ENCODE measurements at regions not wholly inside any gene's neighbourhood (a gene's known extent, or its start where the extent isn't known, plus 50 kb on each side); places are given as distances from the start of the nearest gene placed in this dataset.
"Not testable (repeated sequence)": the region's sequence is repeated elsewhere in the genome, so short reads cannot be mapped to it uniquely, and the experiment has no call there.

GRCh38 chr2:91742973-91743490 is 3051.6 kb downstream of the RPIA start:
- not testable (repeated sequence) for H3K4me3 ChIP-seq (ENCODE audit: low read depth in 1 of 2, low read length in 1 of 2); H3K4me1 ChIP-seq (ENCODE audit: control insufficient read depth in 1 of 2, insufficient read depth in 1 of 2, low read depth in 1 of 2, low read length in 1 of 2); H3K27ac ChIP-seq; H3K9me3 ChIP-seq; H3K36me3 ChIP-seq
- peaks cover 39% of the 10 kb centered on the region for H3K27me3 ChIP-seq

- H3K36me3 ChIP-seq; H3K4me1 ChIP-seq (ENCODE audit: control insufficient read depth in 1 of 2, insufficient read depth in 1 of 2, low read depth in 1 of 2, low read length in 1 of 2); H3K27ac ChIP-seq; H3K4me3 ChIP-seq (ENCODE audit: low read depth in 1 of 2, low read length in 1 of 2); H3K9me3 ChIP-seq: not testable (repeated sequence)
- H3K27me3 ChIP-seq, result peaks cover 47% of the 10 kb centered on the region
These were observed 3052.4 kb downstream of the RPIA start for GRCh38 chr2:91743910-91744309.

- H3K4me1 ChIP-seq (ENCODE audit: control insufficient read depth in 1 of 2, insufficient read depth in 1 of 2, low read depth in 1 of 2, low read length in 1 of 2); H3K27ac ChIP-seq; H3K4me3 ChIP-seq (ENCODE audit: low read depth in 1 of 2, low read length in 1 of 2); H3K36me3 ChIP-seq; H3K9me3 ChIP-seq: not testable (repeated sequence)
- peaks cover 55% of the 10 kb centered on the region for H3K27me3 ChIP-seq
These were observed 3053.2 kb downstream of the RPIA start for GRCh38 chr2:91744700-91745141.

- Histone ChIP-seq H3K9me3 (no peaks in the 10 kb centered on the region), H3K27me3 (peaks cover 60% of the 10 kb centered on the region), H3K4me3 (ENCODE audit: low read depth in 1 of 2, low read length in 1 of 2) (no peak overlapping the region), H3K27ac (no peak overlapping the region), H3K4me1 (ENCODE audit: control insufficient read depth in 1 of 2, insufficient read depth in 1 of 2, low read depth in 1 of 2, low read length in 1 of 2) (no peaks in the 10 kb centered on the region), H3K36me3 (no peaks in the 10 kb centered on the region)
- TF ChIP-seq, protein P1, sequence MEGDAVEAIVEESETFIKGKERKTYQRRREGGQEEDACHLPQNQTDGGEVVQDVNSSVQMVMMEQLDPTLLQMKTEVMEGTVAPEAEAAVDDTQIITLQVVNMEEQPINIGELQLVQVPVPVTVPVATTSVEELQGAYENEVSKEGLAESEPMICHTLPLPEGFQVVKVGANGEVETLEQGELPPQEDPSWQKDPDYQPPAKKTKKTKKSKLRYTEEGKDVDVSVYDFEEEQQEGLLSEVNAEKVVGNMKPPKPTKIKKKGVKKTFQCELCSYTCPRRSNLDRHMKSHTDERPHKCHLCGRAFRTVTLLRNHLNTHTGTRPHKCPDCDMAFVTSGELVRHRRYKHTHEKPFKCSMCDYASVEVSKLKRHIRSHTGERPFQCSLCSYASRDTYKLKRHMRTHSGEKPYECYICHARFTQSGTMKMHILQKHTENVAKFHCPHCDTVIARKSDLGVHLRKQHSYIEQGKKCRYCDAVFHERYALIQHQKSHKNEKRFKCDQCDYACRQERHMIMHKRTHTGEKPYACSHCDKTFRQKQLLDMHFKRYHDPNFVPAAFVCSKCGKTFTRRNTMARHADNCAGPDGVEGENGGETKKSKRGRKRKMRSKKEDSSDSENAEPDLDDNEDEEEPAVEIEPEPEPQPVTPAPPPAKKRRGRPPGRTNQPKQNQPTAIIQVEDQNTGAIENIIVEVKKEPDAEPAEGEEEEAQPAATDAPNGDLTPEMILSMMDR (IDR thresholded peaks at IDR 0.05), result no peak
These were observed 3057.4 kb downstream of the RPIA start for GRCh38 chr2:91748902-91749301.

GRCh38 chr2:91749665-91750064 is 3058.2 kb downstream of the RPIA start:
- H3K27me3 ChIP-seq, result peaks cover 52% of the 10 kb centered on the region
- not testable (repeated sequence) for H3K27ac ChIP-seq; H3K36me3 ChIP-seq; H3K9me3 ChIP-seq; H3K4me3 ChIP-seq (ENCODE audit: low read depth in 1 of 2, low read length in 1 of 2); H3K4me1 ChIP-seq (ENCODE audit: control insufficient read depth in 1 of 2, insufficient read depth in 1 of 2, low read depth in 1 of 2, low read length in 1 of 2)

DNA sequence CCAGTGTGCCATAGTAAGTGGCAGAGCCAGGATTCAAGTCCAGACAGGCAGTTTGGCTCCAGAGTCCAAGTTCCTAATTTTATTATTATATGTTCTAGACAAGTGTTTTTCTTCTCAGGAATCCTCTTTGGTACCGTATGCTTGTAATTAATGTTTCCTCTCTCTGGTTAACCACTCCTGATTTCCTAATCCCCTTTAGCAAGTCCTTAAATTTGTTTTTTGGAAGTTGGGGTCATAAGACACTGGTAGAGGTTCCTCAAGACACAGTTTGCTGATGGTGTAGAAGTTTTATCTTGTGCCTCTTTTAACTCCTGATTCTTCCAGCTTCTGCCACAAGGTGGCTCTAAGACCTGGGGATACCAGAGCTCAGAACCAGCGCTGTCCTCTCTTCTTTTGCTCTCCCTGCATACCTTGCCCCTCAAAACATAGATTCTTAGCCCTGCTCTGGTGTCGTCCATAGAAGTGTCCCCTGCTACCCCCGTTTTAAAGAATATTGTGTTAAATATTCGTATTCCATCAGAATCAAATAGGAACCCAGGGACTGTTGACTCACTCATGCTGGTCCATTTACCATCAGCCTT is 3068.0 kb downstream of the RPIA start:
- H3K4me3 ChIP-seq (ENCODE audit: low read depth in 1 of 2, low read length in 1 of 2); H3K4me1 ChIP-seq (ENCODE audit: control insufficient read depth in 1 of 2, insufficient read depth in 1 of 2, low read depth in 1 of 2, low read length in 1 of 2); H3K36me3 ChIP-seq; H3K9me3 ChIP-seq; H3K27me3 ChIP-seq; H3K27ac ChIP-seq: not testable (repeated sequence)

DNA sequence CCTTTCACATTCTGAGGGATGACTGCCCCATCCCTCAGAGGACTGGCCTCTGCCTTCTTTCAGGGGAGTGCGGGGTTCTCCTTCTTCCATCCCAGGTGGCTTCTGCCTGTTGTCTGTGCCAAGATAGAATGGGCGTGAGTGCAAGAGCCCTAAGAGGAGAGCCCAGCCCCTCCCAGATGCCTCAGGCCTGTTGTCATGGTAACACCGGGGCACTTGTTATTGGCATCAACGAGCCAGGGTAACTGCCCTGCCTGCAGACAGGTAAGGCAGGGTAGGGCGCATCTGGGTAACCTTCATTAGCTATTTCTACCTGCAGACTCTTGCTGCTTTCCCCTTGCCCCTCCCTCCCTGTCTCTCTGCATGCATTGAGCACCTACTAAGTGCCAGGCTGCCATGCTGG is 3069.2 kb downstream of the RPIA start:
- not testable (repeated sequence) for H3K4me3 ChIP-seq (ENCODE audit: low read depth in 1 of 2, low read length in 1 of 2); H3K36me3 ChIP-seq; H3K27ac ChIP-seq; H3K4me1 ChIP-seq (ENCODE audit: control insufficient read depth in 1 of 2, insufficient read depth in 1 of 2, low read depth in 1 of 2, low read length in 1 of 2); H3K27me3 ChIP-seq; H3K9me3 ChIP-seq

- H3K4me1 ChIP-seq (ENCODE audit: control insufficient read depth in 1 of 2, insufficient read depth in 1 of 2, low read depth in 1 of 2, low read length in 1 of 2); H3K4me3 ChIP-seq (ENCODE audit: low read depth in 1 of 2, low read length in 1 of 2); H3K27ac ChIP-seq; H3K9me3 ChIP-seq; H3K27me3 ChIP-seq; H3K36me3 ChIP-seq: not testable (repeated sequence)
These were observed 3070.8 kb downstream of the RPIA start for GRCh38 chr2:91762312-91762711.

DNA sequence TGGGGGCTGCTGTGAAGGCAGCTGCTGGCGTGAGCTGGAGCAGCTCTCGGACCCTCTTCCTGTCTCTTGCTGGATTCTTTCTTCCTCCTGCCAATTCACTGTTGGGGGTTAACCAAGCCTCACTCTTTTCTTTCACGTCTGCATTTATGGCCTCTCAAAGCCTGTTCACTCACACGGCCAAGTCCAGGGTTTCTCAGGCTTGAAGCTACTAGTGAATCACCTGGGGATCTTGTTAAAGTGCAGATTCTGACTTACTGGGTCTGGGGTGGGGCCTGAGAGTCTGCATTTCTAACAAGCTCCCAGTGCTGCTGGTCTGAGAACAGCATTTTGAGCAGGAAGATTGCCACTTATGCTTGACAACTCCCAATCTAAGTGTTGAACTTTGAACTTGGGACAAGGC is 3072.2 kb downstream of the RPIA start:
- H3K9me3 ChIP-seq; H3K27ac ChIP-seq; H3K4me1 ChIP-seq (ENCODE audit: control insufficient read depth in 1 of 2, insufficient read depth in 1 of 2, low read depth in 1 of 2, low read length in 1 of 2); H3K4me3 ChIP-seq (ENCODE audit: low read depth in 1 of 2, low read length in 1 of 2); H3K27me3 ChIP-seq; H3K36me3 ChIP-seq: not testable (repeated sequence)

DNA sequence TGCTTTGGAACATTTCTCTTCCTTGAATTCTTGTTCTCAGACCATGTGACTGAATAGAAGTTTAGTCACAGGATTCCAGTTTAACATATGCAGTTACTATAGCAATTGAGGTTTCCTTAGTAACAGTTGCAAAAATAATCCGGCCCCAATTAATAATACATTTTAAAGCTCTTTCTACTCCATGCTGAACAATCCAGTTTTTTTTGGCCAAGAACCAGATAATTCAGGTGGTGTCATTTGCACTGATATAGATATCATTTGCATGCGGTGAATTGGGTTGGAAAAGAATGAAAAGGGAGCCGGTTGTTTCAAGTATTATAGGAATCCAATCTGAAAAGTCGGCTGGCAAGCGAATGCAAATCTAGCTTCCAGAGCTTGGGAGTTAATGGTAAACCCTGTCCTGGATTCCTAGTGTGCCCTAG is 3073.1 kb downstream of the RPIA start:
- H3K36me3 ChIP-seq; H3K27ac ChIP-seq; H3K27me3 ChIP-seq; H3K9me3 ChIP-seq; H3K4me3 ChIP-seq (ENCODE audit: low read depth in 1 of 2, low read length in 1 of 2); H3K4me1 ChIP-seq (ENCODE audit: control insufficient read depth in 1 of 2, insufficient read depth in 1 of 2, low read depth in 1 of 2, low read length in 1 of 2): not testable (repeated sequence)

DNA sequence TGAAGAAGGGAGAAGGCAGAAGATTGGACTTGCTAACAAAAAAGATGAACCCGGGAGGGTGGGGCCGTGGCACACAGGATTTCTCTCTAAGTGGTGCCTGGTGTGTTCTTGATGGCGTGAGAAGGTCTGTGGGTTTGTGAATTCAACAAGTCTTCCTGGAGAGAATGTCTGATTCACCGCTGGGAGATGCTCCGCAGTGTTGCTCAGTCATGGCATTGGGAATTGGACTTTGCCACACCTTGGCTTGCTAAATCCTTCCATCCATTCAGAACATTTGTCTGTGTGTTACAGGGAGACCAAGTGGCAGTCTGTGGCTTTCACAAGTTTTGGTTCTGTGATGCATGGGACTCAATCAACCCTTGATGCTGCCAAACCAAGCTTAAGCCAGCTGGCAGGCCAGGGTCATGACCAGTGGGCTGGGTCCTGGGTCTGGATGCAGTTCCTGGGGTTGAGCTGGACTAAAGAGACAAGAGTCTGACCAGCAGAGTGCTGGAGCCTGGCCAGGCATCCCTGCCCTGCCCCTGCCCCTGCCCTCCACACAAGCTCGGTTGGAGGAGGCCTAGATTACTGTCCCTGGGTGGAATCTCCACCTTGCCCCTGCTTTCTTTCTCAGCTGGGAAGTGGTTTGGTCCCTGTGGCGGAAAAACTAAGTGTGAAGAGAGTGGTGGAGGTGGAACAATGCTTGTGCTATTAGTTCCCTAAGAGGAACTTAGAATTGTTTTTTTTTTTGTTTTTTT is 3073.7 kb downstream of the RPIA start:
- not testable (repeated sequence) for H3K4me1 ChIP-seq (ENCODE audit: control insufficient read depth in 1 of 2, insufficient read depth in 1 of 2, low read depth in 1 of 2, low read length in 1 of 2); H3K27me3 ChIP-seq; H3K4me3 ChIP-seq (ENCODE audit: low read depth in 1 of 2, low read length in 1 of 2); H3K9me3 ChIP-seq; H3K36me3 ChIP-seq; H3K27ac ChIP-seq

GRCh38 chr2:91766349-91767048 is 3075.0 kb downstream of the RPIA start:
- H3K27ac ChIP-seq; H3K4me3 ChIP-seq (ENCODE audit: low read depth in 1 of 2, low read length in 1 of 2); H3K27me3 ChIP-seq; H3K9me3 ChIP-seq; H3K4me1 ChIP-seq (ENCODE audit: control insufficient read depth in 1 of 2, insufficient read depth in 1 of 2, low read depth in 1 of 2, low read length in 1 of 2); H3K36me3 ChIP-seq: not testable (repeated sequence)

DNA sequence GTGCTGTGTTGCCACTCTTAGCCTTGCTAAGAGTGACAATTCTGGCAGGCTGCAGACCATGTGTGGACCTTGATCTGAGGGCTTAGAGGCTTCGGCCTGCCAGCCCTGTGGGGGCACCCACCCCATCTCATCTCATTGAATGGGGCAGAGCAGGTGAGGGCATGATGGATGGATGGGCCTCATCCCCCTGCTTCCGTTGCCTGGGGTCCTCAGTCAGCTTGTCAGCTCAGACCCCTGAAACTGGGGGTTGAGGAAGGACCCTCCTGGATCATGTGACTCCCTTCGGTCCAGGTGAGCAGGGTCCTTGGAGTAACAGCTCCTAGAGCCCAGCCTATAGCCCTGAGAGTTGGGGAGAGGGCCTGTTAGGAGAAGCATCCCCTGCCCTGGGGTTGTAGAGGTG is 3076.8 kb downstream of the RPIA start:
- not testable (repeated sequence) for H3K4me1 ChIP-seq (ENCODE audit: control insufficient read depth in 1 of 2, insufficient read depth in 1 of 2, low read depth in 1 of 2, low read length in 1 of 2)

More for the DNA sequence above, 3076.8 kb downstream of the RPIA start:
- not testable (repeated sequence) for H3K4me3 ChIP-seq (ENCODE audit: low read depth in 1 of 2, low read length in 1 of 2); H3K27me3 ChIP-seq; H3K36me3 ChIP-seq; H3K27ac ChIP-seq; H3K9me3 ChIP-seq
